C4-2B (cell line): ENCODE measurements at regions not wholly inside any gene's neighbourhood (a gene's known extent, or its start where the extent isn't known, plus 50 kb on each side); places are given as distances from the start of the nearest gene placed in this dataset.

Experiments used
- H3K27ac ChIP-seq: fragments of 450-650 bp; 2 replicates; pipeline ENCODE4 v1.5.1; 2017
- CTCF ChIP-seq: fragments of 450-650 bp; conservative IDR thresholded peaks from 2 replicates; pipeline ENCODE4 v1.5.1; 2017; ENCODE audit warnings: mild to moderate bottlenecking
- ZFX ChIP-seq: fragments of 450-650 bp; IDR thresholded peaks from 2 replicates; pipeline ENCODE4 v1.6.1; 2017

GRCh38 chr2:215808194-215808593 lies 205.2 kb downstream of the MREG start:
- H3K27ac ChIP-seq: no peak overlapping the region
- TF ChIP-seq ZFX (no peak), CTCF (no peak)

- TF ChIP-seq ZFX: no peak
- no peak for TF ChIP-seq CTCF
- no peak overlapping the region for H3K27ac ChIP-seq
Measured at GRCh38 chr2:215805493-215805892, 207.9 kb downstream of the MREG start.

GRCh38 chr2:215803150-215803549 lies 210.2 kb downstream of the MREG start:
- TF ChIP-seq ZFX (no peak), CTCF (no peak)
- no peak overlapping the region for H3K27ac ChIP-seq

GRCh38 chr2:215799194-215799593 lies 214.2 kb downstream of the MREG start:
- TF ChIP-seq CTCF: no peak
- no peak for TF ChIP-seq ZFX
- H3K27ac ChIP-seq: no peak overlapping the region

- TF ChIP-seq ZFX: no peak
- no peak for TF ChIP-seq CTCF
- no peak overlapping the region for H3K27ac ChIP-seq
Measured at GRCh38 chr2:215797676-215798075, 215.7 kb downstream of the MREG start.

GRCh38 chr2:215796140-215796855 lies 217.1 kb downstream of the MREG start:
- H3K27ac ChIP-seq: no peak overlapping the region
- TF ChIP-seq ZFX (no peak), CTCF (no peak)

GRCh38 chr2:215794829-215795546 lies 218.4 kb downstream of the MREG start:
- H3K27ac ChIP-seq: no peak overlapping the region

More at GRCh38 chr2:215794829-215795546, 218.4 kb downstream of the MREG start:
- TF ChIP-seq CTCF (no peak), ZFX (no peak)
